HepG2 (cell line): ENCODE measurements at regions not wholly inside any gene's neighbourhood (a gene's known extent, or its start where the extent isn't known, plus 50 kb on each side); places are given as distances from the start of the nearest gene placed in this dataset.

Experiments used
- ATAC-seq: fragments of 200-7000 bp; cut with Tn5 transposase; 3 replicates; pipeline ENCODE4 v1.9.1; 2020; ENCODE audit warnings: mild to moderate bottlenecking, moderate library complexity
- BruUV-seq: library from RNA; stranded (reverse); fragments of 400-500 nt; replicated peaks from 2 replicates; lab custom pipeline; 2021; lab: Mats Ljungman, UMichigan
- CTCF ChIA-PET: fragments of 300-600 bp; formaldehyde crosslinking; extraction: SDS; loops from one replicate; lab custom pipeline; 2021; ENCODE audit warnings: low total read pairs, inconsistent platforms, low intra/inter-chr PET ratio; lab: Yijun Ruan, JAX
- POLR2A ChIA-PET: fragments of 350-600 bp; sonication (Branson Sonifier 250); formaldehyde crosslinking; loops from one replicate; lab custom pipeline; 2020; ENCODE audit warnings: antibody characterized with exemption, inconsistent platforms; lab: Yijun Ruan, JAX
- DNase-seq: peaks from one replicate; pipeline ENCODE4 v3.0.0-alpha.2; 2015; ENCODE audit warnings: low spot score
- FAIRE-seq: peaks from 3 replicates; lab custom pipeline; 2011; peaks lifted over from hg19 to GRCh38; lab: Jason Lieb, UNC
- H2AFZ ChIP-seq: one replicate; pipeline ENCODE4 v1.6.1; 2011; ENCODE audit warnings: low read length, inconsistent platforms
- H3K27ac ChIP-seq: fragments of 300-600 bp; 3 replicates; pipeline ENCODE4 v1.8.0; 2011; ENCODE audit warnings: mixed run types, mild to moderate bottlenecking, mixed read lengths, low read length, inconsistent platforms; ENCODE audit not compliant: insufficient read depth; ENCODE audit errors: extremely low read length
- H3K27me3 ChIP-seq, 2 experiments: fragments of 200-600 bp in 1 of 2; 2 replicates in 1 of 2; 3 replicates in 1 of 2; pipeline versions ENCODE4 v1.6.0 to v1.8.0; 2011; ENCODE audit warnings: low read length in 2 of 2, mild to moderate bottlenecking in 2 of 2, moderate library complexity in 2 of 2, inconsistent platforms in 1 of 2; ENCODE audit not compliant: insufficient read depth in 2 of 2, control insufficient read depth in 1 of 2
- H3K36me3 ChIP-seq, 2 experiments: fragments of 200-600 bp in 1 of 2; replicated peaks in 1 of 2; 2 replicates in 1 of 2; 3 replicates in 1 of 2; pipeline versions ENCODE4 v1.5.1 to v1.8.0; 2011; ENCODE audit warnings: low read length in 2 of 2, inconsistent platforms in 1 of 2; ENCODE audit not compliant: insufficient read depth in 2 of 2, control insufficient read depth in 1 of 2
- H3K4me1 ChIP-seq: 2 replicates; pipeline ENCODE4 v1.5.1; 2012; ENCODE audit warnings: low read length, inconsistent platforms; ENCODE audit not compliant: insufficient read depth
- H3K4me2 ChIP-seq: 2 replicates; pipeline ENCODE4 v1.6.0; 2011; ENCODE audit warnings: low read depth, low read length, inconsistent platforms
- H3K4me3 ChIP-seq, 3 experiments: fragments of 200-600 bp in 1 of 3; sonication (generic), shearing (Covaris generic) in 1 of 3; replicated peaks in 1 of 3; 2 replicates each; pipeline ENCODE4 v1.5.1; 2011 to 2016; ENCODE audit warnings: low read length in 3 of 3, inconsistent platforms in 2 of 3, low read depth in 2 of 3, mild to moderate bottlenecking in 2 of 3, control low read depth in 1 of 3, mixed read lengths in 1 of 3; ENCODE audit not compliant: insufficient read depth in 1 of 3
- H3K79me2 ChIP-seq: one replicate; pipeline ENCODE4 v1.6.1; 2011; ENCODE audit warnings: low read length, inconsistent platforms; ENCODE audit not compliant: insufficient read depth
- H3K9ac ChIP-seq: 2 replicates; pipeline ENCODE4 v1.6.0; 2011; ENCODE audit warnings: mild to moderate bottlenecking, low read depth, low read length, inconsistent platforms; ENCODE audit not compliant: insufficient read depth
- H3K9me3 ChIP-seq: 2 replicates; pipeline ENCODE4 v1.5.1; 2012; ENCODE audit warnings: mild to moderate bottlenecking, low read length
- H4K20me1 ChIP-seq: 2 replicates; pipeline ENCODE4 v1.6.0; 2011; ENCODE audit warnings: inconsistent platforms, mild to moderate bottlenecking, low read length, moderate library complexity; ENCODE audit not compliant: insufficient read depth
- GATAD2A ChIP-seq: IDR thresholded peaks from 2 replicates; pipeline ENCODE4 v1.6.1; 2016
- GTF2F1 ChIP-seq: fragments of 150-350 bp; IDR thresholded peaks from 2 replicates; pipeline ENCODE4 v1.6.1; 2014; ENCODE audit warnings: low read length
- KMT2A ChIP-seq: sonication (generic); formaldehyde crosslinking; IDR thresholded peaks from 2 replicates; pipeline ENCODE4 v1.4.0; 2020; ENCODE audit warnings: missing genetic modification reagents
- MTA1 ChIP-seq: sonication (generic); formaldehyde crosslinking; IDR thresholded peaks from 2 replicates; pipeline ENCODE4 v1.4.0; 2020; ENCODE audit warnings: missing genetic modification reagents, mild to moderate bottlenecking, borderline replicate concordance
- NAIF1 ChIP-seq: sonication (generic); formaldehyde crosslinking; IDR thresholded peaks from 2 replicates; pipeline ENCODE4 v1.5.0; 2020; ENCODE audit warnings: mild to moderate bottlenecking, missing genetic modification reagents, borderline replicate concordance
- POLR2G ChIP-seq: fragments of 200-400 bp; formaldehyde crosslinking; IDR thresholded peaks from 2 replicates; pipeline ENCODE4 v1.6.1; 2018; ENCODE audit warnings: mild to moderate bottlenecking, low read depth, low read length, moderate library complexity
- SMAD1 ChIP-seq: sonication (generic); formaldehyde crosslinking; IDR thresholded peaks from 2 replicates; pipeline ENCODE4 v1.4.0; 2020; ENCODE audit warnings: missing genetic modification reagents, low read depth, mild to moderate bottlenecking, borderline replicate concordance
- SP5 ChIP-seq: IDR thresholded peaks from 2 replicates; pipeline ENCODE4 v1.6.1; 2016; ENCODE audit warnings: low read depth, borderline replicate concordance
- ZNF460 ChIP-seq: sonication (generic); formaldehyde crosslinking; IDR thresholded peaks from 2 replicates; pipeline ENCODE4 v1.5.1; 2020; ENCODE audit warnings: missing genetic modification reagents, mild to moderate bottlenecking, borderline replicate concordance
- ZNF773 ChIP-seq: sonication (generic); formaldehyde crosslinking; IDR thresholded peaks from 2 replicates; pipeline ENCODE4 v1.4.0; 2020; ENCODE audit warnings: missing genetic modification reagents, borderline replicate concordance
- in situ Hi-C: cut with HindIII; loops from 2 replicates; pipeline ENCODE4 v1.10.0; 2017; ENCODE audit warnings: low pct_unique_long_range_greater_than_20kb; ENCODE audit not compliant: extremely low pct_ligation_motif_present
- intact Hi-C: fragments of 100-400 bp; cut with micrococcal nuclease; formaldehyde crosslinking; loops from one replicate; pipeline ENCODE4 v1.10.0; 2022; ENCODE audit not compliant: unreplicated experiment
- TF ChIP-seq, protein P1 (sequence below): sonication (generic); formaldehyde crosslinking; IDR thresholded peaks from 2 replicates; pipeline ENCODE4 v1.8.0; 2022; ENCODE audit warnings: missing genetic modification reagents, mild to moderate bottlenecking, inconsistent platforms, borderline replicate concordance
- TF ChIP-seq, protein P2 (sequence below): sonication (generic); formaldehyde crosslinking; IDR thresholded peaks from 2 replicates; pipeline ENCODE4 v1.4.0; 2020; ENCODE audit warnings: missing genetic modification reagents, borderline replicate concordance
- TF ChIP-seq, protein P3 (sequence below): IDR thresholded peaks from 2 replicates; pipeline ENCODE4 v1.6.1; 2016; ENCODE audit warnings: low read depth, control low read depth

DNA sequence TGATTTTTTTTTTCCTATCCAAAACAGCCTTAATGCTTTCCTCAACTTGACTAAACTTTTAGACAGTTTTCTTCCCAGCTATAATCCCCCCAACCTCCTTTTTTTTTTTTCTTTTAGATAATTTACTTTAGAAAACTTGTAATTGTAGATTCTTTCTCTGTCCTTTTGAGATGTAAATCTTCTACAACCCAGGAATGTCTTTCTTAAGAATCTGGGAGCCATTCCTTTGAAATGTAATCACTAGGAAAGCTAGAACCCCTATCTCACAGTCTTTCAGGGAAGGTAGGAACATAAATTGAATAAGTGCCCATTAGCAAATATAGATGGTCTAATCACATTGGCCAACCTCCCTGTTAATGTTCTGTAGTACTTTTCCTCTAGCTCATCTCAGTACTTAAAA is 285.4 kb downstream of the NUP35 start:
- Histone ChIP-seq H3K9me3 (no peaks in the 10 kb centered on the region), H3K4me1 (no peaks in the 10 kb centered on the region), H3K79me2 (no peaks in the 10 kb centered on the region), H3K4me3 (no peak overlapping the region), H4K20me1 (no peaks in the 10 kb centered on the region), H3K4me2 (no peak overlapping the region), H3K27ac (no peak overlapping the region), H3K36me3 (no peaks in the 10 kb centered on the region), H3K9ac (no peak overlapping the region), H3K27me3 (no peaks in the 10 kb centered on the region), H2AFZ (no peak overlapping the region)
- DNase-seq (no peak), FAIRE-seq (no peak), ATAC-seq (no peak)
- BruUV-seq, result no TSS peak
- ChIA-PET CTCF (no interaction called here), POLR2A (no interaction called here)
- TF ChIP-seq GTF2F1 (no peak), MTA1 (CRISPR knock-in tag) (no peak), GATAD2A (no peak), ZNF773 (CRISPR knock-in tag) (no peak), SP5 (CRISPR knock-in tag) (no peak), KMT2A (CRISPR knock-in tag) (no peak), SMAD1 (no peak), ZNF460 (CRISPR knock-in tag) (no peak), POLR2G (no peak), NAIF1 (CRISPR knock-in tag) (no peak)
- TF ChIP-seq, protein P1, sequence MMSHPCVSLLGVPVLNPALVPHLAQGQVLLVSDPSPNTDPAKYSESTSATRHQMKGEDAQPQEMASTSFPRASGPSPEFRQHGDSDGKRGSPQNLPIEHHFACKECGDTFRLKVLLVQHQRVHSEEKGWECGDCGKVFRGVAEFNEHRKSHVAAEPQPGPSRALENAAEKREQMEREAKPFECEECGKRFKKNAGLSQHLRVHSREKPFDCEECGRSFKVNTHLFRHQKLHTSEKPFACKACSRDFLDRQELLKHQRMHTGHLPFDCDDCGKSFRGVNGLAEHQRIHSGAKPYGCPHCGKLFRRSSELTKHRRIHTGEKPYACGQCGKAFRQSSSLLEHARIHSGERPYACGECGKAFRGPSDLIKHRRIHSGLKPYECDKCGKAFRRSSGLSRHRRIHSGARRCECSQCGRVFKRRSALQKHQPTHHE (CRISPR knock-in tag), result no peak
- TF ChIP-seq, protein P2, sequence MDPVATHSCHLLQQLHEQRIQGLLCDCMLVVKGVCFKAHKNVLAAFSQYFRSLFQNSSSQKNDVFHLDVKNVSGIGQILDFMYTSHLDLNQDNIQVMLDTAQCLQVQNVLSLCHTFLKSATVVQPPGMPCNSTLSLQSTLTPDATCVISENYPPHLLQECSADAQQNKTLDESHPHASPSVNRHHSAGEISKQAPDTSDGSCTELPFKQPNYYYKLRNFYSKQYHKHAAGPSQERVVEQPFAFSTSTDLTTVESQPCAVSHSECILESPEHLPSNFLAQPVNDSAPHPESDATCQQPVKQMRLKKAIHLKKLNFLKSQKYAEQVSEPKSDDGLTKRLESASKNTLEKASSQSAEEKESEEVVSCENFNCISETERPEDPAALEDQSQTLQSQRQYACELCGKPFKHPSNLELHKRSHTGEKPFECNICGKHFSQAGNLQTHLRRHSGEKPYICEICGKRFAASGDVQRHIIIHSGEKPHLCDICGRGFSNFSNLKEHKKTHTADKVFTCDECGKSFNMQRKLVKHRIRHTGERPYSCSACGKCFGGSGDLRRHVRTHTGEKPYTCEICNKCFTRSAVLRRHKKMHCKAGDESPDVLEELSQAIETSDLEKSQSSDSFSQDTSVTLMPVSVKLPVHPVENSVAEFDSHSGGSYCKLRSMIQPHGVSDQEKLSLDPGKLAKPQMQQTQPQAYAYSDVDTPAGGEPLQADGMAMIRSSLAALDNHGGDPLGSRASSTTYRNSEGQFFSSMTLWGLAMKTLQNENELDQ (CRISPR knock-in tag), result no peak
- TF ChIP-seq, protein P3, sequence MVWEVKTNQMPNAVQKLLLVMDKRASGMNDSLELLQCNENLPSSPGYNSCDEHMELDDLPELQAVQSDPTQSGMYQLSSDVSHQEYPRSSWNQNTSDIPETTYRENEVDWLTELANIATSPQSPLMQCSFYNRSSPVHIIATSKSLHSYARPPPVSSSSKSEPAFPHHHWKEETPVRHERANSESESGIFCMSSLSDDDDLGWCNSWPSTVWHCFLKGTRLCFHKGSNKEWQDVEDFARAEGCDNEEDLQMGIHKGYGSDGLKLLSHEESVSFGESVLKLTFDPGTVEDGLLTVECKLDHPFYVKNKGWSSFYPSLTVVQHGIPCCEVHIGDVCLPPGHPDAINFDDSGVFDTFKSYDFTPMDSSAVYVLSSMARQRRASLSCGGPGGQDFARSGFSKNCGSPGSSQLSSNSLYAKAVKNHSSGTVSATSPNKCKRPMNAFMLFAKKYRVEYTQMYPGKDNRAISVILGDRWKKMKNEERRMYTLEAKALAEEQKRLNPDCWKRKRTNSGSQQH (CRISPR knock-in tag), result no peak
- intact Hi-C loops (no loop called here), in situ Hi-C loops (no loop called here)
